Urinary bladder (tissue), 3 donors: ENCODE measurements at regions not wholly inside any gene's neighbourhood (a gene's known extent, or its start where the extent isn't known, plus 50 kb on each side); places are given as distances from the start of the nearest gene placed in this dataset.
"Not testable (repeated sequence)": the region's sequence is repeated elsewhere in the genome, so short reads cannot be mapped to it uniquely, and the experiment has no call there.

ENCODE experiments used
- DNase-seq: peaks from one replicate; pipeline ENCODE4 v3.0.0-alpha.2; 2015; ENCODE audit errors: extremely low spot score
- H3K27ac ChIP-seq: one replicate; pipeline ENCODE4 v1.5.1; 2013; ENCODE audit warnings: low read depth, mild to moderate bottlenecking, moderate library complexity
- H3K36me3 ChIP-seq: one replicate; pipeline ENCODE4 v1.6.1; 2013; ENCODE audit warnings: mild to moderate bottlenecking, moderate library complexity; ENCODE audit not compliant: insufficient read depth
- H3K4me1 ChIP-seq: one replicate; pipeline ENCODE4 v1.6.1; 2013; ENCODE audit warnings: mild to moderate bottlenecking, moderate library complexity; ENCODE audit not compliant: insufficient read depth
- H3K4me3 ChIP-seq: one replicate; pipeline ENCODE4 v1.5.1; 2013; ENCODE audit warnings: low read depth, low read length
- WGBS: extraction: QIAGEN DNeasy Blood & Tissue Kit; methylation state at CpG from one replicate; pipeline ENCODE4 v1.1.7; 2013; 5-methylcytosine and 5-hydroxymethylcytosine counted together
- donor health status: healthy with polysubstance abuse.
- donor health status: healthy.

DNA sequence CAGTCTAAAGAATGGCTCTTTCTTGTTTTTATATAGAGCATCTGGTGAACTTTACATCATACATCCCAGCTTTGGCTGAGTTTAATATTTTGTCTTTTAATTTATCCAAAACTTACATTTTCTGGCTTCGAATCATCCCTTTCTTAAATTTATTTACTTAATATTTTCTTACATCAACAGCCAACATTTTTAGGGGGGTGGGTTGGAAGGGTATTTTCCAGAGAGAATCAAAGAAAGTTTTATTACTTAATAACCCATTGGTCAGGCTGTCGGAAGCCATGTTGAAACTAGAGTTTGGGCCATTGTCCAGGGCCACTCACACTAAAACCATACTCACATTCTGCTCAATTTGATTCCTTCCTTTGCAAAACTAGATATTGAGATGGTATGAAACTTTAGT is 220.2 kb downstream of the AEBP2 start:
- no peak for DNase-seq
- no peak overlapping the region for H3K4me3 ChIP-seq
- no peak overlapping the region for H3K27ac ChIP-seq
- WGBS: 67% methylated on average over 2 of the region's 2 CpGs
- H3K4me1 ChIP-seq: no peaks in the 10 kb centered on the region
- no peaks in the 10 kb centered on the region for H3K36me3 ChIP-seq

DNA sequence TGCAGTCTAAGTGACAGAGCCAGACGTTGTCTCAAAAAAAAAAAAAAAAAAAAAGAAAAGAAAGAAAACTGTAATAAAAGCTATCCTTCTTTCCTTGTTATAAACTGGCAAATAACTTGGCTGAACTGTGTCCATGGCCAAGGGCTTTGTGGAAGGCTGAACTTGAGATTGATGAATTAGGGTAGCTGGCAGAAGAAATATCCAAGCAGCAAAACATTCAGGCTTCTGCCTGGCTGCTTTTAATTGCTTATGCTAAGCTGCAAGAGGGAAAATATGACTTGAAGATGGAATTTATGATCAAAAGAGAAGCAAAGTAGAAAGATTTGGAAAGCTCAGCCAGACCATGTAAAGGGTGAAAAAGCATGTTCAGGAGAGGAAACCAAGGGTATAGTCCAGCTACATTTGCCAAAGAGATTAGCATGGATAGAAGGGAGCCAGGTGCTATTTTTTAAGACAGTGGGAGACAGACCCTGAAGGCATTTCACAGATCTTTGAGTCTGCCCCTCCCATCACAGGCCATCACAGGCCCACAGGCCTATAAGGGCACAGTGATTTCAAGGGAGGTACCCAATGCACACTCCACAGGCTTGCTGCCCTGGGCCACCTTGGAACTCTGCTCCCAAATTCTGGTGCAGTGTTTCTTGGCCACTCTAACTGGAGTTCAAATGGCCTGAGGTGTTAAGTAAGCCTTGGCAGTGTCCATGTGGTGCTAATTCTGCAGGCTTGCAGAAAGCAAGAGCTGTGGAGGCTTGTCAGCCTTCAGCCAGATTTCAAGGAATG is 226.0 kb downstream of the AEBP2 start:
- Histone ChIP-seq H3K4me3 (no peak overlapping the region), H3K27ac (no peak overlapping the region), H3K4me1 (no peaks in the 10 kb centered on the region), H3K36me3 (no peaks in the 10 kb centered on the region)
- no peak for DNase-seq
- WGBS: 27% methylated on average over 1 of the region's 1 CpG

DNA sequence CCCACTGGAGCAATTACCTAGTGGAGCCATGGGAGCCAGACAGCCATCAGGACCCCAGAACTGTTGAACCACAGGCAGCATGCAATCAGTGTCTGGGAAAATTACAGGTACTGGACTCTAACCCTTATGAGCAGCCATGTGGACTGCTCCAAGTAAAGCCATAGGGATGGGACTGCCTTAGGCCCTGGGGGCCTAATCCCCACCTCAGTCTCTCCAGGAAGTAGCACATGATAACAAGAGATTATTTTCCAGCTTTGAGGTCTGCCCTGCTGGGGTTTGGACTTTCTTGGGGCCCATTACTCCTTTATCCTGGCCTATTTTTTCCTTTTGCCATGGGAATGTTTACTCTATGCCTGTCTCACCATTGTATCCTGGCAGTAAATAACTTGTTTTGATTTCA is 226.8 kb downstream of the AEBP2 start:
- no peaks in the 10 kb centered on the region for H3K4me1 ChIP-seq
- no peak for DNase-seq
- H3K27ac ChIP-seq: no peak overlapping the region
- H3K4me3 ChIP-seq: no peak overlapping the region
- H3K36me3 ChIP-seq: no peaks in the 10 kb centered on the region

DNA sequence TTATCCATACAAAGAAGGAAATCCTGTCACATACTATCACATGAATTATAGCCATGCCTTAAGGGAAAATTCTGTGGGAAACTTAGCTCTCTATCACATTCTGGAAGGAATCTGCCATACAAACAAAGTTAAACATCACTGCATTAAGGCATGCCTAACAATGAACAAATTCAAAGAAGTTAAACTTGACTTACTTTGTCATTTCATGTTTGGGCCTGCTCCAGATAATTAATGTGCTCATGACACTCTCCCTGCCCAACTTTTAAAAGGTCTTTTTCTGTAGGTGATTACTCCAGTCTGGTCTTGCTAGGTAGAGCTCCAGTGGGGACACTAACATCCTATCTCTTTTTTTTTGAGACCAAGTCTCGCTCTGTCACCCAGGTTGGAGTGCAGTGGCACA is 230.5 kb downstream of the AEBP2 start:
- no peaks in the 10 kb centered on the region for H3K36me3 ChIP-seq
- no peak for DNase-seq
- WGBS: 95% methylated on average over 1 of the region's 1 CpG
- H3K4me1 ChIP-seq: no peaks in the 10 kb centered on the region
- H3K27ac ChIP-seq: no peak overlapping the region
- no peak overlapping the region for H3K4me3 ChIP-seq

DNA sequence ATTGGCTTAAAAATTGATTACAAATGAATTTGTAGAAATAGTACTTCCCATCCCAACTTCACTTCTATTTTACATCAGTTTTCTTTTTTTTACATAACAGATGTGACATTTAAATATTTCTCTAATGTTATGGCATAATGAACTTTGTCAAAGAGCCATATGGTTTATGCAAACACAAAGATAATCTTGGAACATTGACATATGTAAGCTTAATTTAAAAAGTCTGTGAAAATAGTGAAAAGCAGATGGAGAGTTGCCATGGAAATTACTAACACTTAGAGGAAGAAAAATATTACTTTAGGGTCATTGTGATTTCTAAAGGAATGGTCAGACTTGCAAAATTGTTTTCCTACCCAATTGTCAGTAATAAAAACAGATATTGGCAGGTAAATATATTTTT is 232.4 kb downstream of the AEBP2 start:
- peaks cover 2% of the 10 kb centered on the region for H3K36me3 ChIP-seq
- no peak overlapping the region for H3K4me3 ChIP-seq
- no peak overlapping the region for H3K27ac ChIP-seq
- DNase-seq: no peak
- no peaks in the 10 kb centered on the region for H3K4me1 ChIP-seq

DNA sequence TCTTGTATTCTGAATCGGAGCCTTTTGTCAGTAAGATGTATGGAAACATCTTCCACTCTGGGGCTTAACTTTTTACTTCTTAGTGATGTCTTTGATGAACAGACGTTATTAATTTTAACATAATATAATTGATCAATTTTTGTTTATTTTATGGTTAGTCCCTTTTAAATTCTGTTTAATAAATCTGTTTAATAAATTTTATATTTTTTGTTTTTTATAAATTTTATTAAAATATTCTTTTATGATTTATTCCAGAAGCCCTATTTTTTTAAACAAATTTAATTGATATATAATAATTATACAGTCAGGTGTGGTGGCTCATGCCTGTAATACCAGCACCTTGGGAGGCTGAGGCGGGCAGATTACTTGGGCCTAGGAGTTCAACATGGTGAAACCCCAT is 235.1 kb downstream of the AEBP2 start:
- DNase-seq: no peak
- WGBS: 78% methylated on average over 3 of the region's 3 CpGs
- no peak overlapping the region for H3K27ac ChIP-seq
- peaks cover 2% of the 10 kb centered on the region for H3K36me3 ChIP-seq
- H3K4me1 ChIP-seq: no peaks in the 10 kb centered on the region
- H3K4me3 ChIP-seq: no peak overlapping the region

DNA sequence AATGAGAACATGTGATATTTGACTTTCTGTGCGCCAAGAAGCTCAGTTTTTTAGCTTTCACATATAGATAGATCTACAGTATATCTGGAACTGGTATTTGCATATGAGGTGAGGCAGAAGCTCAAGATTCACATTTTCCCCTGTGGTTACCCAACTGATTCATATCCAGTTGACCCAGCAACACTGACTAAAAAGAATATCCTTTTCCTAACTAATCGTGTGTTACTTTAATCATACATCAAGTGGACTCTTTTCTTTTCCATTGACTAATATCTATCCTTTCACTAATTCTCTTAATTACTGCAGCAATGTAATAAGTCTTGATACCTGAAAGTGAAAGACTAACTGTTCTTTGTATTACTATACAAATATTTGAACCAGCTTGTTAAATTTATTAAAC is 236.1 kb downstream of the AEBP2 start:
- DNase-seq: no peak
- no peak overlapping the region for H3K4me3 ChIP-seq
- H3K36me3 ChIP-seq: peaks cover 2% of the 10 kb centered on the region
- 93% methylated on average over 2 of the region's 2 CpGs for WGBS
- H3K4me1 ChIP-seq: no peaks in the 10 kb centered on the region
- H3K27ac ChIP-seq: no peak overlapping the region

DNA sequence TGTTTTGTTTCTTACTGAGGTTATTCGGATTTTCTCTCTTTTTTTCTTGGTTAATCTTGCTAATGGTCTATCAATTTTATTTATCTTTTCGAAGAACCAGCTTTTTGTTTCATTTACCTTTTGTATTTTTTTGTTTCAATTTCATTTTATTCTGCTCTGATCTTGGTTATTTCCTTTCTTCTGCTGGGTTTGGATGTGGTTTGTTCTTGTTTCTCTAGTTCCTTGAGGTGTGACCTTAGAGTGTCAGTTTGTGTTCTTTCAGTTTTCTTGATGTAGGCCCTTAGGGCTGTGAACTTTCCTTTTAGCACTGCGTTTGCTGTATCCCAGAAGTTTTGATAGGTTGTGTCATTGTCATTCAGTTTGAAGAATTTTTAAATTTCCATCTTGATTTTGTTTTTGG is 239.2 kb downstream of the AEBP2 start:
- WGBS: 91% methylated on average over 3 of the region's 3 CpGs
- not testable (repeated sequence) for H3K4me1 ChIP-seq, H3K36me3 ChIP-seq, H3K27ac ChIP-seq, H3K4me3 ChIP-seq, DNase-seq

DNA sequence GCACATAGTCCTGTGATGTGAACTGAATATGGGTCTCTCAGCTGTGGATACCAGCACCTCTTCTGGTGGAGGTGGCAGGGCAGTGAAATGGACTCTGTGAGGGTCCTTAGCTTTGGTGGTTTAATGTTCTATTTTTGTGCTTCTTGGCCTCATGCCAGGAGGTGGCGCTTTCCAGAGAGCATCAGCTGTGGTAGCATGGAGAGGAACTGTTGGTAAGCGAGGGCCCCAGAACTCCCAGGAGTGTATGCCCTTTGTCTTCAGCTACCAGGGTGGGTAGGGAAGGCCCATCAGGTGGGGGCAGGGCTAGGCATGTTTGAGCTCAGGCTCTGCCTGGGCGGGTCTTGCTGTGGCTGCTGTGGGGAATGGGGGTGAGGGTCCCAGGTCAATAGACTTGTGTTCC is 241.7 kb downstream of the AEBP2 start:
- H3K27ac ChIP-seq: no peak overlapping the region
- no peak for DNase-seq
- H3K4me1 ChIP-seq: no peaks in the 10 kb centered on the region
- H3K36me3 ChIP-seq: peaks cover 2% of the 10 kb centered on the region
- WGBS: 94% methylated on average over 3 of the region's 3 CpGs
- H3K4me3 ChIP-seq: no peak overlapping the region

DNA sequence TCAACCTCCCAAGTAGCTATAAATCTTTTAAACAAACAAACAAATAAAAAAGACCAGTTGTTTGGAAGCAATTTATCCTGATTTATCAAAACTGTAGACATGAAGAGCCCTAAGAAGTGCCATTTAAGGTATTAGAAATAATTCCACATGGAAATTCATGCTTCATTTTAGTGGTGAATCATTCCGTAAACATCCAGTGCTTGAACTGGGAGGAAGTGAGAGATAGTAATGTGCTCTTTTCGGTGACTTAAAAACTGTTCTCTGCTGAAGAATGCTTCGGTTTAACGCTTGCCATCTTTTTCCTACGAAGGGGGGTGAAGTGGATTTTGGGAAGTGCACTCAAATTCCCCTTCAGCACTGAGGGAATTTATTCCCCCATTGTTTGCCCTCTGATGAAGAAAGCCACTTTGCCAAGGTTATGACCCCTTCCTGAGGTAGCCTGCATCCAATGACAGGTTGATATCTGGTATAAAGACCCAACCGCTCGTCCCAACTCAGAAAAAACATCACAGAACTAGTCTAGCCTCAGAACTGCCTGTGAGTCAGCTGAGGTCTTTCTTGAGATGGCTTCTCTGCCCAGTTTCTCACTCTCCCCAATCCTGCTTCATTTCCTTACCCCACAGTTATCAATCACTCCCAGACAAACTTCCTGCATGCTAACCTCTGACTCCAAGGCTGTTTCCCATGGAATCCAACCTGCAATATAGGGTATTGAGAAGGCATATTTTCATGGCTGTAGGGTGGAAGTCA is 244.1 kb downstream of the AEBP2 start:
- Histone ChIP-seq H3K4me1 (no peaks in the 10 kb centered on the region), H3K36me3 (no peaks in the 10 kb centered on the region), H3K4me3 (no peak overlapping the region), H3K27ac (no peak overlapping the region)
- DNase-seq: no peak
- 50% methylated on average over 7 of the region's 7 CpGs for WGBS

DNA sequence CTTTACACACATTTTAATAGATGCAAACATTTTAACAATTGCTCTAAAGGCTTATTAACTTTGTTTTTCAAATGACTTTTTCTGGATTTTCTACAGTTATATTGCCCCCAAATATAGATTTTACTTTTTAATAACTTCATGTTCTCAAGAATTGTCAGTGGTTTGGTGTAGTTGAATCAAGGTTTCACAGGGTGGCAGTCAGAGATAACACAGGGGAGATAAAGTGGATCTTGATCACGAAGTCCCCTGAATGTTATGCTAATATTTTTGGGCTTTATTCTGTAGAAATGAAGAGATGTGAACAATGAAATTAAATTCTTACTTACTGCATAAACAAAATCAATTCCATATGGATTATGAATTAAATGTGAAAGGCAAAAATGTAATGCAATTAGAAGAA is 248.1 kb downstream of the AEBP2 start:
- H3K27ac ChIP-seq: no peak overlapping the region
- no peak overlapping the region for H3K4me3 ChIP-seq
- H3K36me3 ChIP-seq: no peaks in the 10 kb centered on the region
- whole genome bisulfite sequencing: 79% methylated on average over 1 of the region's 1 CpG
- H3K4me1 ChIP-seq: no peaks in the 10 kb centered on the region
- no peak for DNase-seq

DNA sequence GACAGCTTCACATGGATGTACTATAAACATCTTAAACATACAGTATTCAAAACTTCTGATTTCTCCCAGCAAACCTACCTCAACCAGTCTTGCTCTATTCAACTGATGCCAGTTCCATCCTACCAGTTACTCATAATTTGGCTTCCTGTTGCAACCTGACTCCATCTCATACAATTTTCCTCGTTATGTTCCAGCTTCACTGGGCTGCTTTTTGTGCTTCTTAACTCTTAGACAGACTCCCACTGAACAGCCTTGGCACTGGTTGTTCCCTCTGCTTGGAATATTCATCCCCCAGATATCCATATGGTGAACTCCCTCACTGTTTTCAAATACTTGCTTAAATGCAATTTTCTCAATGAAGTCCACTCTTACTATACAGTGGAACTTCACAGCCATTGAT is 249.2 kb downstream of the AEBP2 start:
- Histone ChIP-seq H3K4me3 (no peak overlapping the region), H3K4me1 (no peaks in the 10 kb centered on the region), H3K27ac (no peak overlapping the region), H3K36me3 (no peaks in the 10 kb centered on the region)
- WGBS: 75% methylated on average over 1 of the region's 1 CpG
- no peak for DNase-seq

DNA sequence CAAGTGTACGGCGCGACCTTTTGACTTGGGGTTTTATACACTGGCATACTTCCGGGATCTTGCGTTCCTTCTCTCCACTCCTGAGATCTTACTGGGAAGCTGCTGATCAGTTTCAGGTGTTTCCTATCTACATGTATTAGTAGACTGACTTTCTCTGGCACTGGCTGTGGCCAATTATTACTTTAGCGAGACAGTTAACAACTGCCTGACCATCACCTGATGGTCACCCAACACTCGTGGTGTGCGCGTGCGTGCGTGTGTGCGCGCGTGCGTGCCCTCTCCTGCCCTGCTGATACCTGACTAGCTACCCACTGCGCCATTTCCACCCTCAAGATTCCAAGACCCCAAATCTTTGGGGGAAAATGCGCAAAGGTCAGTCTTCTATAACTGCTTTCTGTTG is 249.9 kb downstream of the AEBP2 start:
- DNase-seq: no peak
- WGBS: 88% methylated on average over 17 of the region's 17 CpGs
- no peak overlapping the region for H3K4me3 ChIP-seq

DNA sequence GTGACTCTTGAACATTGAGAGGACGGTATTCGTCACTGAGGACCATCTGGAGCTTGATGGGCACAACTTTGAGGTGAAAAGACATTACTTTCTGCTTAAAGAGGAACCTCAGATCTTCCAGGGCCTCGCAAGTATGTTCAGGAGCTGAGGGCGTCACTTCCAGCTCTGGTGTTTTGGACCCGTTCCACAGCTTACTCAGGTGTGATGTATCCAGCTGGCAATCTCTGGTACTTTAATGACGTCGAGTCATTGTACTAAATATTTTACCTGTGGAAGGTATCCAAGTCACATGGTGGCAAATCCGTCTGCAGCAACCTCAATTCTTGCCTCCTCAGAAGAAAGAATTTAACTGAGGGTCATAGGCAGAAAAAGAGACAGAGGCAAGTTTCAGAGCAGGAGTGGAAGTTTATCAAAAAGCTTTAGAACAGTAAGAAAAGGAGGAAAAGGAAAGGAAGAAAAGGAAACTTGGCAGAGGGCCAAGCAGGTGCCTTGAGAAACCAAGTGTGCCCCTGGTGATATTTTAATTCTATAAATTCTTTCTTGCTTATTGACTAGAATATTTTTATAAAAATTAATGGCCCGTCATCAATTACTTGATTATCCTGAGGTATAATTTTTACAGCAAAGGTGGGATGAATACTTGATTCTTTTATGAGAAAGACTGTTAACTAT is 250.6 kb downstream of the AEBP2 start:
- WGBS: 93% methylated on average over 9 of the region's 9 CpGs
- H3K27ac ChIP-seq: no peak overlapping the region
- no peak overlapping the region for H3K4me3 ChIP-seq
- H3K36me3 ChIP-seq: no peaks in the 10 kb centered on the region
- DNase-seq: no peak
- H3K4me1 ChIP-seq: no peaks in the 10 kb centered on the region

More for the DNA sequence above, 249.9 kb downstream of the AEBP2 start:
- H3K4me1 ChIP-seq: no peaks in the 10 kb centered on the region
- H3K36me3 ChIP-seq: no peaks in the 10 kb centered on the region
- H3K27ac ChIP-seq: no peak overlapping the region
